HFF-Myc (cell line): ENCODE measurements at regions not wholly inside any gene's neighbourhood (a gene's known extent, or its start where the extent isn't known, plus 50 kb on each side); places are given as distances from the start of the nearest gene placed in this dataset.

Source experiments
- DNase-seq: peaks from one replicate; pipeline ENCODE4 v3.0.0-alpha.2; 2011; ENCODE audit warnings: low read depth; ENCODE audit errors: extremely low read depth
- H3K4me3 ChIP-seq: replicated peaks from 2 replicates; pipeline ENCODE4 v1.5.1; 2011; ENCODE audit warnings: low read depth, mild to moderate bottlenecking, control low read depth, low read length
- TF ChIP-seq, protein P1 (sequence below): IDR thresholded peaks from 2 replicates; pipeline ENCODE4 v1.5.1; 2012; ENCODE audit warnings: mild to moderate bottlenecking, low read depth, low read length, control low read depth; ENCODE audit errors: missing control alignments

GRCh38 chr1:87269921-87270320 lies 58.8 kb upstream of the LMO4 start:
- no peak for DNase-seq
- TF ChIP-seq, protein P1, sequence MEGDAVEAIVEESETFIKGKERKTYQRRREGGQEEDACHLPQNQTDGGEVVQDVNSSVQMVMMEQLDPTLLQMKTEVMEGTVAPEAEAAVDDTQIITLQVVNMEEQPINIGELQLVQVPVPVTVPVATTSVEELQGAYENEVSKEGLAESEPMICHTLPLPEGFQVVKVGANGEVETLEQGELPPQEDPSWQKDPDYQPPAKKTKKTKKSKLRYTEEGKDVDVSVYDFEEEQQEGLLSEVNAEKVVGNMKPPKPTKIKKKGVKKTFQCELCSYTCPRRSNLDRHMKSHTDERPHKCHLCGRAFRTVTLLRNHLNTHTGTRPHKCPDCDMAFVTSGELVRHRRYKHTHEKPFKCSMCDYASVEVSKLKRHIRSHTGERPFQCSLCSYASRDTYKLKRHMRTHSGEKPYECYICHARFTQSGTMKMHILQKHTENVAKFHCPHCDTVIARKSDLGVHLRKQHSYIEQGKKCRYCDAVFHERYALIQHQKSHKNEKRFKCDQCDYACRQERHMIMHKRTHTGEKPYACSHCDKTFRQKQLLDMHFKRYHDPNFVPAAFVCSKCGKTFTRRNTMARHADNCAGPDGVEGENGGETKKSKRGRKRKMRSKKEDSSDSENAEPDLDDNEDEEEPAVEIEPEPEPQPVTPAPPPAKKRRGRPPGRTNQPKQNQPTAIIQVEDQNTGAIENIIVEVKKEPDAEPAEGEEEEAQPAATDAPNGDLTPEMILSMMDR = no peak
- no peak overlapping the region for H3K4me3 ChIP-seq

- TF ChIP-seq, protein P1 = no peak
- no peak overlapping the region for H3K4me3 ChIP-seq
- DNase-seq = no peak
Measured at GRCh38 chr1:87273291-87273690, 55.4 kb upstream of the LMO4 start.

- DNase-seq = no peak
- no peak overlapping the region for H3K4me3 ChIP-seq
- TF ChIP-seq, protein P1 = no peak
Measured at GRCh38 chr1:87274851-87275250, 53.8 kb upstream of the LMO4 start.

- TF ChIP-seq, protein P1 = no peak
- no peak for DNase-seq
- H3K4me3 ChIP-seq = no peak overlapping the region
Measured at GRCh38 chr1:87278825-87279535, 49.7 kb upstream of the LMO4 start.
